K562 (cell line): ENCODE measurements at regions not wholly inside any gene's neighbourhood (a gene's known extent, or its start where the extent isn't known, plus 50 kb on each side); places are given as distances from the start of the nearest gene placed in this dataset.

Experiments
- ATAC-seq: fragments of 200-7000 bp; cut with Tn5 transposase; 3 replicates; pipeline ENCODE4 v1.9.1; 2020; ENCODE audit warnings: moderate library complexity
- BruUV-seq: library from RNA; stranded (reverse); fragments of 400-500 nt; replicated peaks from 2 replicates; lab custom pipeline; 2021; lab: Mats Ljungman, UMichigan
- CTCF ChIA-PET: fragments of 300-600 bp; formaldehyde crosslinking; extraction: SDS; loops from one replicate; lab custom pipeline; 2021; ENCODE audit warnings: low intra/inter-chr PET ratio; lab: Yijun Ruan, JAX
- POLR2A ChIA-PET: fragments of 300-600, 350-650 bp; sonication (Branson Sonifier 250); formaldehyde crosslinking; extraction: SDS; loops from one replicate; lab custom pipeline; 2021; ENCODE audit warnings: antibody characterized with exemption, inconsistent platforms; lab: Yijun Ruan, JAX
- DNase-seq, 4 experiments: peaks; one replicate each; pipeline versions ENCODE4 v3.0.0 to v3.0.0-alpha.2; 2011 to 2018; ENCODE audit warnings: low spot score in 3 of 4, mixed read lengths in 3 of 4; ENCODE audit errors: extremely low read depth in 1 of 4
- FAIRE-seq: peaks from 2 replicates; lab custom pipeline; 2011; peaks lifted over from hg19 to GRCh38; lab: Jason Lieb, UNC
- H2AFZ ChIP-seq: 2 replicates; pipeline ENCODE4 v1.6.0; 2011; ENCODE audit warnings: low read depth, low read length, control low read depth, inconsistent platforms
- H3K27ac ChIP-seq: fragments of 200-600 bp; 3 replicates; pipeline ENCODE4 v1.8.0; 2011; ENCODE audit warnings: low read depth, mild to moderate bottlenecking, control low read depth, inconsistent platforms, low read length, moderate library complexity, mixed read lengths; ENCODE audit errors: extremely low read depth
- H3K27me3 ChIP-seq, 2 experiments: fragments of 300-600 bp in 1 of 2; 2 replicates in 1 of 2; 3 replicates in 1 of 2; pipeline versions ENCODE4 v1.6.0 to v1.8.0; 2011; ENCODE audit warnings: inconsistent platforms in 2 of 2, low read length in 2 of 2, mild to moderate bottlenecking in 1 of 2, mixed read lengths in 1 of 2, moderate library complexity in 1 of 2; ENCODE audit not compliant: control insufficient read depth in 2 of 2, insufficient read depth in 2 of 2
- H3K36me3 ChIP-seq: fragments of 300-600 bp; 3 replicates; pipeline ENCODE4 v1.8.0; 2011; ENCODE audit warnings: mild to moderate bottlenecking, low read length, inconsistent platforms; ENCODE audit not compliant: control insufficient read depth, insufficient read depth
- H3K4me1 ChIP-seq, 2 experiments: fragments of 200-600 bp in 1 of 2; replicated peaks in 1 of 2; 2 replicates in 1 of 2; 3 replicates in 1 of 2; pipeline versions ENCODE4 v1.5.1 to v1.8.0; 2011; ENCODE audit warnings: inconsistent platforms in 2 of 2, low read length in 2 of 2, mild to moderate bottlenecking in 1 of 2, mixed read lengths in 1 of 2, moderate library complexity in 1 of 2; ENCODE audit not compliant: control insufficient read depth in 2 of 2, insufficient read depth in 2 of 2
- H3K4me2 ChIP-seq: 2 replicates; pipeline ENCODE4 v1.6.1; 2011; ENCODE audit warnings: low read length, control low read depth, inconsistent platforms, mixed read lengths; ENCODE audit not compliant: insufficient read depth
- H3K4me3 ChIP-seq: fragments of 200-600 bp; sonication (generic), shearing (Covaris generic); 2 replicates; pipeline ENCODE4 v1.5.1; 2016; ENCODE audit warnings: control low read depth, inconsistent platforms
- H3K79me2 ChIP-seq: fragments of 200-600 bp; 3 replicates; pipeline ENCODE4 v1.8.0; 2011; ENCODE audit warnings: low read length, inconsistent platforms; ENCODE audit not compliant: control insufficient read depth, insufficient read depth
- H3K9ac ChIP-seq, 2 experiments: 2 replicates each; pipeline versions ENCODE4 v1.6.0 to v1.6.1; 2011; ENCODE audit warnings: low read depth in 2 of 2, low read length in 2 of 2, control low read depth in 1 of 2, inconsistent platforms in 1 of 2, mild to moderate bottlenecking in 1 of 2, mixed read lengths in 1 of 2; ENCODE audit not compliant: insufficient read depth in 1 of 2
- H3K9me1 ChIP-seq: one replicate; pipeline ENCODE4 v1.6.0; 2011; ENCODE audit warnings: inconsistent platforms, mild to moderate bottlenecking, low read length, moderate library complexity; ENCODE audit not compliant: control insufficient read depth, insufficient read depth
- H3K9me3 ChIP-seq: replicated peaks from 2 replicates; pipeline ENCODE4 v1.5.1; 2011; ENCODE audit warnings: low read depth, low read length, inconsistent platforms; ENCODE audit not compliant: control insufficient read depth, insufficient read depth
- H4K20me1 ChIP-seq: replicated peaks from 2 replicates; pipeline ENCODE4 v1.6.1; 2011; ENCODE audit warnings: low read length, inconsistent platforms, mixed read lengths; ENCODE audit not compliant: control insufficient read depth, insufficient read depth
- COPS2 ChIP-seq: fragments of 450-650 bp; conservative IDR thresholded peaks from 2 replicates; pipeline ENCODE4 v1.6.1; 2016; ENCODE audit warnings: mild to moderate bottlenecking, moderate library complexity
- ELF1 ChIP-seq: fragments of 200-800 bp; sonication (Bioruptor generic); IDR thresholded peaks from 2 replicates; pipeline ENCODE4 v1.6.1; 2016; ENCODE audit warnings: missing genetic modification characterization, missing compliant biosample characterization
- KLF10 ChIP-seq: fragments of 250-450 bp; sonication (Bioruptor Pico); IDR thresholded peaks from 2 replicates; pipeline ENCODE4 v1.6.1; 2021; ENCODE audit warnings: matching md5 sums
- NFE2L1 ChIP-seq: fragments of 450-650 bp; IDR thresholded peaks from 2 replicates; pipeline ENCODE4 v1.6.1; 2016; ENCODE audit warnings: missing genetic modification characterization, low read depth, mild to moderate bottlenecking, missing compliant biosample characterization, moderate library complexity, borderline replicate concordance
- PTRF ChIP-seq: fragments of 450-650 bp; IDR thresholded peaks from 2 replicates; pipeline ENCODE4 v1.6.1; 2016; ENCODE audit warnings: mild to moderate bottlenecking, missing genetic modification characterization, missing compliant biosample characterization
- RBM17 ChIP-seq: fragments of 200-400 bp; formaldehyde crosslinking; IDR thresholded peaks from 2 replicates; pipeline ENCODE4 v1.6.1; 2017; ENCODE audit warnings: low read depth, mild to moderate bottlenecking, low read length, borderline replicate concordance
- RUNX1 ChIP-seq: sonication (generic); IDR thresholded peaks from 2 replicates; pipeline ENCODE4 v1.6.1; 2016; ENCODE audit warnings: antibody characterized with exemption, low read depth
- TGIF2 ChIP-seq: sonication (generic); formaldehyde crosslinking; IDR thresholded peaks from 2 replicates; pipeline ENCODE4 v1.8.1; 2022; ENCODE audit warnings: mild to moderate bottlenecking, missing genetic modification reagents, moderate library complexity
- WGBS: fragments of 100-300 bp; shearing (Covaris generic); methylation state at CpG from one replicate; pipeline ENCODE4 v1.1.6; 2016; ENCODE audit warnings: low coverage, mixed read lengths; ENCODE audit not compliant: insufficient coverage; ENCODE audit errors: missing lambda C conversion rate; 5-methylcytosine and 5-hydroxymethylcytosine counted together
- in situ Hi-C: fragments of 300-500 bp; cut with MboI; formaldehyde crosslinking; loops from 4 replicates; pipeline ENCODE4 v1.15.0; 2018; ENCODE audit warnings: inconsistent platforms, mixed read lengths
- intact Hi-C: fragments of 100-400 bp; cut with micrococcal nuclease; formaldehyde crosslinking; loops from 2 replicates; pipeline ENCODE4 v1.14.2; 2022
- TF ChIP-seq, protein P1 (sequence below): fragments of 200-800 bp; sonication (Bioruptor generic); IDR thresholded peaks from 2 replicates; pipeline ENCODE4 v1.6.1; 2016; ENCODE audit warnings: missing genetic modification characterization, missing compliant biosample characterization

GRCh38 chr18:78499586-78499985, 480.0 kb upstream of the SALL3 start (continued):
- TF ChIP-seq, protein P1, sequence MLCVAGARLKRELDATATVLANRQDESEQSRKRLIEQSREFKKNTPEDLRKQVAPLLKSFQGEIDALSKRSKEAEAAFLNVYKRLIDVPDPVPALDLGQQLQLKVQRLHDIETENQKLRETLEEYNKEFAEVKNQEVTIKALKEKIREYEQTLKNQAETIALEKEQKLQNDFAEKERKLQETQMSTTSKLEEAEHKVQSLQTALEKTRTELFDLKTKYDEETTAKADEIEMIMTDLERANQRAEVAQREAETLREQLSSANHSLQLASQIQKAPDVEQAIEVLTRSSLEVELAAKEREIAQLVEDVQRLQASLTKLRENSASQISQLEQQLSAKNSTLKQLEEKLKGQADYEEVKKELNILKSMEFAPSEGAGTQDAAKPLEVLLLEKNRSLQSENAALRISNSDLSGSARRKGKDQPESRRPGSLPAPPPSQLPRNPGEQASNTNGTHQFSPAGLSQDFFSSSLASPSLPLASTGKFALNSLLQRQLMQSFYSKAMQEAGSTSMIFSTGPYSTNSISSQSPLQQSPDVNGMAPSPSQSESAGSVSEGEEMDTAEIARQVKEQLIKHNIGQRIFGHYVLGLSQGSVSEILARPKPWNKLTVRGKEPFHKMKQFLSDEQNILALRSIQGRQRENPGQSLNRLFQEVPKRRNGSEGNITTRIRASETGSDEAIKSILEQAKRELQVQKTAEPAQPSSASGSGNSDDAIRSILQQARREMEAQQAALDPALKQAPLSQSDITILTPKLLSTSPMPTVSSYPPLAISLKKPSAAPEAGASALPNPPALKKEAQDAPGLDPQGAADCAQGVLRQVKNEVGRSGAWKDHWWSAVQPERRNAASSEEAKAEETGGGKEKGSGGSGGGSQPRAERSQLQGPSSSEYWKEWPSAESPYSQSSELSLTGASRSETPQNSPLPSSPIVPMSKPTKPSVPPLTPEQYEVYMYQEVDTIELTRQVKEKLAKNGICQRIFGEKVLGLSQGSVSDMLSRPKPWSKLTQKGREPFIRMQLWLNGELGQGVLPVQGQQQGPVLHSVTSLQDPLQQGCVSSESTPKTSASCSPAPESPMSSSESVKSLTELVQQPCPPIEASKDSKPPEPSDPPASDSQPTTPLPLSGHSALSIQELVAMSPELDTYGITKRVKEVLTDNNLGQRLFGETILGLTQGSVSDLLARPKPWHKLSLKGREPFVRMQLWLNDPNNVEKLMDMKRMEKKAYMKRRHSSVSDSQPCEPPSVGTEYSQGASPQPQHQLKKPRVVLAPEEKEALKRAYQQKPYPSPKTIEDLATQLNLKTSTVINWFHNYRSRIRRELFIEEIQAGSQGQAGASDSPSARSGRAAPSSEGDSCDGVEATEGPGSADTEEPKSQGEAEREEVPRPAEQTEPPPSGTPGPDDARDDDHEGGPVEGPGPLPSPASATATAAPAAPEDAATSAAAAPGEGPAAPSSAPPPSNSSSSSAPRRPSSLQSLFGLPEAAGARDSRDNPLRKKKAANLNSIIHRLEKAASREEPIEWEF (CRISPR knock-in tag) = no peak

- ATAC-seq = no peak
- Histone ChIP-seq H3K27me3 (peaks cover 2 to 49% of the 10 kb centered on the region in 2 experiments; a peak in 3 of 5 replicates), H3K4me1 (no peaks in the 10 kb centered on the region), H3K4me3 (no peak overlapping the region), H4K20me1 (no peaks in the 10 kb centered on the region), H3K9me3 (no peaks in the 10 kb centered on the region), H2AFZ (no peak overlapping the region), H3K4me2 (no peak overlapping the region), H3K79me2 (no peaks in the 10 kb centered on the region), H3K36me3 (no peaks in the 10 kb centered on the region), H3K27ac (no peak overlapping the region), H3K9me1 (no peaks in the 10 kb centered on the region), H3K9ac (no peak overlapping the region)
- intact Hi-C loops = no loop called here
- ChIA-PET POLR2A (no interaction called here), CTCF (no interaction called here)
- in situ Hi-C loops = no loop called here
- DNase-seq = no peak
- 0% methylated on average over 4 of the region's 7 CpGs for WGBS
- TF ChIP-seq KLF10 (CRISPR knock-in tag) (no peak), PTRF (tag) (no peak), COPS2 (no peak), NFE2L1 (tag) (no peak), ELF1 (tag) (no peak), RBM17 (no peak), RUNX1 (no peak), TGIF2 (CRISPR knock-in tag) (no peak)
- no peak for FAIRE-seq
- no TSS peak for BruUV-seq
These were observed 478.4 kb upstream of the SALL3 start for GRCh38 chr18:78501251-78501650.
